ENCODE measurements at regions not wholly inside any gene's neighbourhood (a gene's known extent, or its start where the extent isn't known, plus 50 kb on each side); places are given as distances from the start of the nearest gene placed in this dataset.
"Not testable (repeated sequence)": the region's sequence is repeated elsewhere in the genome, so short reads cannot be mapped to it uniquely, and the experiment has no call there.

DNA sequence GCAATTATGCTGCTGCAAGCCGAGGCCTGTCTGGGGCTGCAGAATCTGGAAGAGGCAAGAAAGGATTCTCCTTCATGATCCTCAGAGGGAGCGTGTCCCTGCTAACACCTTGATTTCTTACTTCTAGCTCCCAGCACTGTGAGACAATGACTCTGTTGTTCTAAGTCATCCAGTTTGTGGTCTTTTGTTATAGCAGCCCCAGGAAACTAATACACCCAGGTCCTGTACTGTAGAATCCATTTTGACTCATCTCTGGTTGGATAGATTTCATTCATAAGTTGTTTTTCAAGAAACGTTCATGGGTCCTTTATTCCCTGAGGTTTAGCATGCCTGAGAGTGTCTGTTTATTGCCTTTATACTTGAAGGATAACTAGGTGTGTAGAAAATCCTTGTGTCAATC, 112.7 kb downstream of the TMEM17 start:
- H3K4me3 ChIP-seq (ENCODE audit: low read depth, low read length): no peak overlapping the region
- TF ChIP-seq, protein P1, sequence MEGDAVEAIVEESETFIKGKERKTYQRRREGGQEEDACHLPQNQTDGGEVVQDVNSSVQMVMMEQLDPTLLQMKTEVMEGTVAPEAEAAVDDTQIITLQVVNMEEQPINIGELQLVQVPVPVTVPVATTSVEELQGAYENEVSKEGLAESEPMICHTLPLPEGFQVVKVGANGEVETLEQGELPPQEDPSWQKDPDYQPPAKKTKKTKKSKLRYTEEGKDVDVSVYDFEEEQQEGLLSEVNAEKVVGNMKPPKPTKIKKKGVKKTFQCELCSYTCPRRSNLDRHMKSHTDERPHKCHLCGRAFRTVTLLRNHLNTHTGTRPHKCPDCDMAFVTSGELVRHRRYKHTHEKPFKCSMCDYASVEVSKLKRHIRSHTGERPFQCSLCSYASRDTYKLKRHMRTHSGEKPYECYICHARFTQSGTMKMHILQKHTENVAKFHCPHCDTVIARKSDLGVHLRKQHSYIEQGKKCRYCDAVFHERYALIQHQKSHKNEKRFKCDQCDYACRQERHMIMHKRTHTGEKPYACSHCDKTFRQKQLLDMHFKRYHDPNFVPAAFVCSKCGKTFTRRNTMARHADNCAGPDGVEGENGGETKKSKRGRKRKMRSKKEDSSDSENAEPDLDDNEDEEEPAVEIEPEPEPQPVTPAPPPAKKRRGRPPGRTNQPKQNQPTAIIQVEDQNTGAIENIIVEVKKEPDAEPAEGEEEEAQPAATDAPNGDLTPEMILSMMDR (IDR thresholded peaks at IDR 0.05; ENCODE audit: insufficient read depth, low read depth, low read length): no peak
- DNase-seq (ENCODE audit: low read depth): no peak

DNA sequence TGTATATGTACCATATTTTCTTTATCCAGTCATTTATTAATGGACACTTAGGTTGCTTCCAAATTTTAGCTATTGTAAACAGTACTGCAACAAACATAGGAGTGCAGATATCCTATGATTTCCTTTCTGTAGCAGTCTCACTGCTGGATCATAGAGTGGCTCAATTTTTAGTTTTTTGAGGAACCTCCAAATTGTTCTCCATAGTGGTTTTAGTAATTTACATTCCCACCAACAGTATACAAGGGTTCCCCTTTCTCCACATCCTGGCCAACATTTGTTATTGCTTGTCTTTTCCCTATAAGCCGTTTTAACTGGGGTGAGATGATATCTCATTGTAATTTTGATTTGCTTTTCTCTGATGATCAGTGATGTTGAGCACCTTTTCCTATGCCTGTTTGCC, 114.3 kb downstream of the TMEM17 start:
- TF ChIP-seq, protein P1 (IDR thresholded peaks at IDR 0.05; ENCODE audit: insufficient read depth, low read depth, low read length): no peak
- DNase-seq (ENCODE audit: low read depth): no peak

DNA sequence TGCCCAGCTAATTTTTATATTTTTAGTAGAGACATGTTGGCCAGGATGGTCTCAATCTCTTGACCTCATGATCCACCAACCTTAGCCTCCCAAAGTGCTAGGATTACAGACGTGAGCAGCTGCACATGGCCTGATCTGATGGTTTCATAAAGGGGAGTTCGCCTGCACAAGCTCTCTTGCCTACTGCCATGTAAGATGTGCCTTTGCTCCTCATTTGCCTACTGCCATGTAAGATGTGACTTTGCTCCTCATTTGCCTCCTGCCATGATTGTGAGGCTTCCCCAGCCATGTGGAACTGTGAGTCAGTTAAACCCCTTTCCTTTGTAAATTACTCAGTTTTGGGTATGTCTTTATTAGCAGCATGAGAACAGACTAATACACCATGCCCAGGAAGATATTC, 119.6 kb downstream of the TMEM17 start:
- DNase-seq (ENCODE audit: low read depth); H3K4me3 ChIP-seq (ENCODE audit: low read depth, low read length): not testable (repeated sequence)

More for the DNA sequence above, 114.3 kb downstream of the TMEM17 start:
- H3K4me3 ChIP-seq (ENCODE audit: low read depth, low read length): no peak overlapping the region

DNA sequence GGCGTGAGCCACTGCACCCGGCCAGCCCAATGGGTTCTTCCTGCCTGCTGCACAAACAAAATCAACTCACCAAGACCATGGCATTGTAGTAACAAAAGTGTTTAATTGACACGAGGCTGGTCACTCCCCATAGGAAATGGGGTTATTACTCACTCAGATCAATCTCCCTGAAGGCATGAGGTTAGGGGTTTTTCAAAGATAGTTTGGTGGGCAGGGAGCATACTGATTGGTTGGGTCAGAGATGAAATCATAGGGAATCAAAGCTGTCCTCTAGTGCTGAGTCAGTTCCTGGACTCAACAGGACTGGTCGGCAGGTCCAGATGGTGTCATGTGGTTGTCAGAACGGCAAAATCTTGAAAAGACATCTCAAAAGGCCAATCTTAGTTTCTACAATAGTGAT, 122.1 kb downstream of the TMEM17 start:
- no peak for DNase-seq (ENCODE audit: low read depth)
- H3K4me3 ChIP-seq (ENCODE audit: low read depth, low read length): no peak overlapping the region
- TF ChIP-seq, protein P1 (IDR thresholded peaks at IDR 0.05; ENCODE audit: insufficient read depth, low read depth, low read length): no peak

DNA sequence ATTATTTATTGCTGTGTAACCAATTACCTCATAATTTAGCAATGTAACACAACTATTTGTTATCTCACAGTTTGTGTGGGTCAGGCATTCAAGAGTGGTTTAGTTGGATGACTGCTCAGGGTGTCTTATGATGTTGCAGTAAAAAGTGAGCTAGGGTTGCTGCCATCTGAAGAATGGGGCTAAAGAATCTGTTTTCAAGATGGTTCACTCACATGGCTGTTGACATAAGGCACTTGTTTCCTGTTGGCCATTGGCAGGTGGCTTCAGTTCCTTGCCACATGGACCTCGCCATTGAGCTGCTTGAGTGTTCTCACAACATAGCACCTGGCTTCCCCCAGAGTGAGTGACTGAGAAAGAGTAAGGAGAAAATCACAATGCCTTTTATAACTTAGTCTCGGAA, 123.2 kb downstream of the TMEM17 start:
- peak; percentile 28 for DNase-seq (ENCODE audit: low read depth)
- H3K4me3 ChIP-seq (ENCODE audit: low read depth, low read length): no peak overlapping the region
- TF ChIP-seq, protein P1 (IDR thresholded peaks at IDR 0.05; ENCODE audit: insufficient read depth, low read depth, low read length): no peak

DNA sequence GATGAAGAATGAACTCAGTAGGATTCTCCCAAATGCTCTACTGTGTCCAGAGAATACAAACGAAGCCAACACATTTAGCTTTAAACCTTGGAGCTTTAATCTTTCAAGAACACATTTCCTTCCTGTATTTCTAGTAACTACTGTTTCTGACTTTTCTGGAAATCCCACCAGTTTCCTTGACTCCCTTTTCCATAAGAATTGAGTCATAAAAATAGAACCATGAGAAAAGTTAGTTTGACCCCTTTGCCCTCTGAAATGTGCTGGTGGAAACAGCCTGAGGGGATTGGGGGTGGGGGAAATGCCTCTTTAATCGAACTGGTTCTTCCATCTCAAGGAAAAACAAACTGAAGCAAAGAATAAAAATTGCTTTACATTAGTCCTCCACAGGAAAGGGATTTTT, 123.9 kb downstream of the TMEM17 start:
- TF ChIP-seq, protein P1 (IDR thresholded peaks at IDR 0.05; ENCODE audit: insufficient read depth, low read depth, low read length): no peak

DNA sequence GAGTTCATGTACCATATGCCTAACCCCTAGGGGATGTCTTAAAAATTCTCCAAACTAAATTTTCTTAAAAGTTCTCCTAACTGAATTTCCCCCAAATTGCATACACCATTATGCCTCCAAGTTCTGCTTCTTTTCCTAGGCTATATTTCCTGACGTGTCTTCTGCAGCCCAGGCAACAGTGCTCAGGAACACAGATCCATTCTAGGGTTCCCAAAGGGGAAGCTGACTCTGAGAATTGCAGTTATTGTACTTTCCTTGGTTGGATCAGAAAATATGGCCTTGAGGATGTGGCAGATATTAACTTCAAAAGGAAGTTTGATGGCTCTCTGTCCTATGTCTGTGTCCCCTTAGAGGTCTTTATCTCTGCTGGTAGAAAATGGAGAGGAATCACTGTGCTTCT, 124.3 kb downstream of the TMEM17 start:
- TF ChIP-seq, protein P1 (IDR thresholded peaks at IDR 0.05; ENCODE audit: insufficient read depth, low read depth, low read length): no peak
- no peak overlapping the region for H3K4me3 ChIP-seq (ENCODE audit: low read depth, low read length)
- DNase-seq (ENCODE audit: low read depth): no peak

More for the DNA sequence above, 123.9 kb downstream of the TMEM17 start:
- DNase-seq (ENCODE audit: low read depth): no peak
- H3K4me3 ChIP-seq (ENCODE audit: low read depth, low read length): no peak overlapping the region

Data from fibroblast of villous mesenchyme (primary cell).